Activated naive CD4-positive, alpha-beta T cell treated with anti-CD3 and anti-CD28 coated beads, Interleukin-2, amount 50 U/mL, for 72 hours (primary cell): ENCODE measurements at regions not wholly inside any gene's neighbourhood (a gene's known extent, or its start where the extent isn't known, plus 50 kb on each side); places are given as distances from the start of the nearest gene placed in this dataset.
"Not testable (repeated sequence)": the region's sequence is repeated elsewhere in the genome, so short reads cannot be mapped to it uniquely, and the experiment has no call there.

ENCODE experiments used
- ATAC-seq, 2 donors: fragments of 150-1000 bp; cut with Tn5 transposase; 2 replicates each; pipeline ENCODE4 v1.10.0; 2021; ENCODE audit warnings: mild to moderate bottlenecking in 2 of 2, moderate library complexity in 2 of 2
- DNase-seq, 2 donors: peaks; one replicate each; pipeline ENCODE4 v3.0.0; 2021 to 2022; ENCODE audit warnings: low spot score in 2 of 2
- H3K27ac Mint-ChIP-seq, 2 donors: one replicate each; pipeline ENCODE4 v1.8.0; 2022; ENCODE audit warnings: mild to moderate bottlenecking in 2 of 2, mixed read lengths in 2 of 2
- H3K36me3 Mint-ChIP-seq, 2 donors: one replicate each; pipeline ENCODE4 v1.8.0; 2022; ENCODE audit warnings: mixed read lengths in 2 of 2
- H3K9me3 Mint-ChIP-seq, 2 donors: one replicate each; pipeline ENCODE4 v1.8.0; 2022; ENCODE audit warnings: mixed read lengths in 2 of 2

GRCh38 chr13:61950828-61951227 lies 535.2 kb upstream of the PCDH20 start:
- ATAC-seq (no peak), DNase-seq (no peak)
- Mint-ChIP-seq H3K9me3 (peaks cover 0 to 4% of the 10 kb centered on the region in 2 donors), H3K27ac (no peak overlapping the region), H3K36me3 (no peaks in the 10 kb centered on the region)

GRCh38 chr13:61944329-61944929 lies 528.8 kb upstream of the PCDH20 start:
- Mint-ChIP-seq H3K9me3 (peaks cover 31 to 33% of the 10 kb centered on the region in 2 donors), H3K27ac (no peak overlapping the region), H3K36me3 (peaks cover 5 to 20% of the 10 kb centered on the region in 2 donors)
- DNase-seq (no peak), ATAC-seq (no peak)

- Mint-ChIP-seq H3K9me3 (peaks cover 8 to 9% of the 10 kb centered on the region in 2 donors), H3K27ac (no peak overlapping the region), H3K36me3 (peaks cover 0 to under 1% of the 10 kb centered on the region in 2 donors)
- ATAC-seq (no peak), DNase-seq (no peak)
Measured at GRCh38 chr13:61935710-61936109, 520.1 kb upstream of the PCDH20 start.

GRCh38 chr13:61927648-61928047 lies 512.0 kb upstream of the PCDH20 start:
- peaks cover 16 to 19% of the 10 kb centered on the region in 2 donors for H3K9me3 Mint-ChIP-seq
- no peak overlapping the region for H3K27ac Mint-ChIP-seq
- ATAC-seq (no peak), DNase-seq (no peak)
- H3K36me3 Mint-ChIP-seq, result peaks cover 0 to 9% of the 10 kb centered on the region in 2 donors

GRCh38 chr13:61918841-61919240 lies 503.2 kb upstream of the PCDH20 start:
- no peak for ATAC-seq
- no peak overlapping the region for H3K27ac Mint-ChIP-seq

GRCh38 chr13:61916483-61916882 lies 500.8 kb upstream of the PCDH20 start:
- DNase-seq (no peak), ATAC-seq (no peak)
- Mint-ChIP-seq H3K36me3 (peaks cover 0 to 1% of the 10 kb centered on the region in 2 donors), H3K9me3 (peaks cover 13 to 14% of the 10 kb centered on the region in 2 donors), H3K27ac (no peak overlapping the region)

More at GRCh38 chr13:61918841-61919240, 503.2 kb upstream of the PCDH20 start:
- H3K36me3 Mint-ChIP-seq, result peaks cover under 1 to 5% of the 10 kb centered on the region in 2 donors
- DNase-seq, result no peak
- H3K9me3 Mint-ChIP-seq, result peaks cover 21 to 24% of the 10 kb centered on the region in 2 donors

- no peak overlapping the region for H3K27ac Mint-ChIP-seq
- H3K36me3 Mint-ChIP-seq, result no peaks in the 10 kb centered on the region
- peaks cover 4 to 5% of the 10 kb centered on the region in 2 donors for H3K9me3 Mint-ChIP-seq
- no peak for DNase-seq
- ATAC-seq, result no peak
Measured at GRCh38 chr13:61913183-61913582, 497.5 kb upstream of the PCDH20 start.

GRCh38 chr13:61908906-61909615 lies 493.4 kb upstream of the PCDH20 start:
- H3K27ac Mint-ChIP-seq, result no peak overlapping the region
- peaks cover 4 to 12% of the 10 kb centered on the region in 2 donors for H3K9me3 Mint-ChIP-seq
- ATAC-seq, result no peak
- no peak for DNase-seq
- H3K36me3 Mint-ChIP-seq, result no peaks in the 10 kb centered on the region

- DNase-seq, result no peak
- Mint-ChIP-seq H3K27ac (no peak overlapping the region), H3K36me3 (no peaks in the 10 kb centered on the region), H3K9me3 (peaks cover 12 to 19% of the 10 kb centered on the region in 2 donors)
- ATAC-seq, result no peak
Measured at GRCh38 chr13:61905054-61905453, 489.4 kb upstream of the PCDH20 start.

GRCh38 chr13:61901946-61902541 lies 486.4 kb upstream of the PCDH20 start:
- Mint-ChIP-seq H3K36me3 (no peaks in the 10 kb centered on the region), H3K9me3 (peaks cover 7 to 15% of the 10 kb centered on the region in 2 donors), H3K27ac (no peak overlapping the region)
- ATAC-seq, result no peak
- no peak for DNase-seq

GRCh38 chr13:61900033-61900432 lies 484.4 kb upstream of the PCDH20 start:
- no peaks in the 10 kb centered on the region for H3K36me3 Mint-ChIP-seq
- H3K27ac Mint-ChIP-seq, result no peak overlapping the region
- ATAC-seq (no peak), DNase-seq (no peak)
- H3K9me3 Mint-ChIP-seq, result peaks cover 0 to 15% of the 10 kb centered on the region in 2 donors

GRCh38 chr13:61898207-61898606 lies 482.6 kb upstream of the PCDH20 start:
- ATAC-seq, result no peak
- no peak overlapping the region for H3K27ac Mint-ChIP-seq

GRCh38 chr13:61891401-61891800 lies 475.8 kb upstream of the PCDH20 start:
- Mint-ChIP-seq H3K9me3 (peaks cover 6 to 8% of the 10 kb centered on the region in 2 donors), H3K36me3 (no peaks in the 10 kb centered on the region), H3K27ac (no peak overlapping the region)
- DNase-seq (no peak), ATAC-seq (no peak)

More at GRCh38 chr13:61898207-61898606, 482.6 kb upstream of the PCDH20 start:
- Mint-ChIP-seq H3K9me3 (peaks cover 4 to 17% of the 10 kb centered on the region in 2 donors), H3K36me3 (no peaks in the 10 kb centered on the region)
- DNase-seq, result no peak

GRCh38 chr13:61884830-61885229 lies 469.2 kb upstream of the PCDH20 start:
- Mint-ChIP-seq H3K9me3 (no peaks in the 10 kb centered on the region), H3K27ac (no peak overlapping the region), H3K36me3 (no peaks in the 10 kb centered on the region)
- DNase-seq (no peak), ATAC-seq (no peak)

- peaks cover 18 to 26% of the 10 kb centered on the region in 2 donors for H3K9me3 Mint-ChIP-seq
- ATAC-seq (no peak), DNase-seq (peak in 1 of 2 donors; percentile 12)
- no peak overlapping the region for H3K27ac Mint-ChIP-seq
- H3K36me3 Mint-ChIP-seq, result peaks cover 0 to 7% of the 10 kb centered on the region in 2 donors
Measured at GRCh38 chr13:61880578-61881283, 465.1 kb upstream of the PCDH20 start.

- H3K9me3 Mint-ChIP-seq, result peaks cover 31 to 37% of the 10 kb centered on the region in 2 donors
- ATAC-seq, H3K27ac Mint-ChIP-seq, DNase-seq, H3K36me3 Mint-ChIP-seq: not testable (repeated sequence)
Measured at GRCh38 chr13:61878565-61878964, 462.9 kb upstream of the PCDH20 start.
